ENCODE measurements at regions not wholly inside any gene's neighbourhood (a gene's known extent, or its start where the extent isn't known, plus 50 kb on each side); places are given as distances from the start of the nearest gene placed in this dataset.

- DNase-seq (ENCODE audit: low spot score), result no peak
These were observed 312.8 kb upstream of the C11orf87 start for GRCh38 chr11:109109150-109109549.

- DNase-seq (ENCODE audit: low spot score), result no peak
These were observed 312.2 kb upstream of the C11orf87 start for GRCh38 chr11:109109571-109110315.

GRCh38 chr11:109112261-109112660, 309.7 kb upstream of the C11orf87 start:
- DNase-seq (ENCODE audit: low spot score), result no peak

GRCh38 chr11:109112821-109113280, 309.1 kb upstream of the C11orf87 start:
- DNase-seq (ENCODE audit: low spot score), result no peak

- DNase-seq (ENCODE audit: low spot score), result no peak
These were observed 301.6 kb upstream of the C11orf87 start for GRCh38 chr11:109120341-109120740.

GRCh38 chr11:109121173-109121932, 300.6 kb upstream of the C11orf87 start:
- no peak for DNase-seq (ENCODE audit: low spot score)

- DNase-seq (ENCODE audit: low spot score), result no peak
These were observed 297.9 kb upstream of the C11orf87 start for GRCh38 chr11:109123816-109124787.

- no peak for DNase-seq (ENCODE audit: low spot score)
These were observed 291.1 kb upstream of the C11orf87 start for GRCh38 chr11:109130910-109131309.

GRCh38 chr11:109132539-109132938, 289.5 kb upstream of the C11orf87 start:
- DNase-seq (ENCODE audit: low spot score), result no peak

GRCh38 chr11:109133159-109133558, 288.8 kb upstream of the C11orf87 start:
- DNase-seq (ENCODE audit: low spot score), result no peak

GRCh38 chr11:109135627-109136026, 286.4 kb upstream of the C11orf87 start:
- no peak for DNase-seq (ENCODE audit: low spot score)

- DNase-seq (ENCODE audit: low spot score), result no peak
These were observed 283.8 kb upstream of the C11orf87 start for GRCh38 chr11:109138196-109138595.

GRCh38 chr11:109140426-109140825, 281.6 kb upstream of the C11orf87 start:
- no peak for DNase-seq (ENCODE audit: low spot score)

GRCh38 chr11:109140857-109141515, 281.0 kb upstream of the C11orf87 start:
- no peak for DNase-seq (ENCODE audit: low spot score)

- no peak for DNase-seq (ENCODE audit: low spot score)
These were observed 276.7 kb upstream of the C11orf87 start for GRCh38 chr11:109145287-109145686.

- DNase-seq (ENCODE audit: low spot score), result no peak
These were observed 274.3 kb upstream of the C11orf87 start for GRCh38 chr11:109147726-109148125.

GRCh38 chr11:109148669-109149068, 273.3 kb upstream of the C11orf87 start:
- no peak for DNase-seq (ENCODE audit: low spot score)

- no peak for DNase-seq (ENCODE audit: low spot score)
These were observed 271.4 kb upstream of the C11orf87 start for GRCh38 chr11:109150581-109150980.

- no peak for DNase-seq (ENCODE audit: low spot score)
These were observed 268.2 kb upstream of the C11orf87 start for GRCh38 chr11:109153836-109154235.

- DNase-seq (ENCODE audit: low spot score), result no peak
These were observed 266.7 kb upstream of the C11orf87 start for GRCh38 chr11:109155291-109155690.

- DNase-seq (ENCODE audit: low spot score), result no peak
These were observed 257.0 kb upstream of the C11orf87 start for GRCh38 chr11:109165035-109165434.

GRCh38 chr11:109166441-109166840, 255.5 kb upstream of the C11orf87 start:
- no peak for DNase-seq (ENCODE audit: low spot score)

Data from LoVo (cell line).